HepG2 (cell line): ENCODE measurements at regions not wholly inside any gene's neighbourhood (a gene's known extent, or its start where the extent isn't known, plus 50 kb on each side); places are given as distances from the start of the nearest gene placed in this dataset.

Experiments used
- ATAC-seq: fragments of 200-7000 bp; cut with Tn5 transposase; 3 replicates; pipeline ENCODE4 v1.9.1; 2020; ENCODE audit warnings: mild to moderate bottlenecking, moderate library complexity
- BruUV-seq: library from RNA; stranded (reverse); fragments of 400-500 nt; replicated peaks from 2 replicates; lab custom pipeline; 2021; lab: Mats Ljungman, UMichigan
- CTCF ChIA-PET: fragments of 300-600 bp; formaldehyde crosslinking; extraction: SDS; loops from one replicate; lab custom pipeline; 2021; ENCODE audit warnings: low total read pairs, inconsistent platforms, low intra/inter-chr PET ratio; lab: Yijun Ruan, JAX
- POLR2A ChIA-PET: fragments of 350-600 bp; sonication (Branson Sonifier 250); formaldehyde crosslinking; loops from one replicate; lab custom pipeline; 2020; ENCODE audit warnings: antibody characterized with exemption, inconsistent platforms; lab: Yijun Ruan, JAX
- DNase-seq: peaks from one replicate; pipeline ENCODE4 v3.0.0-alpha.2; 2015; ENCODE audit warnings: low spot score
- FAIRE-seq: peaks from 3 replicates; lab custom pipeline; 2011; peaks lifted over from hg19 to GRCh38; lab: Jason Lieb, UNC
- H2AFZ ChIP-seq: one replicate; pipeline ENCODE4 v1.6.1; 2011; ENCODE audit warnings: low read length, inconsistent platforms
- H3K27ac ChIP-seq: fragments of 300-600 bp; 3 replicates; pipeline ENCODE4 v1.8.0; 2011; ENCODE audit warnings: mixed run types, mild to moderate bottlenecking, mixed read lengths, low read length, inconsistent platforms; ENCODE audit not compliant: insufficient read depth; ENCODE audit errors: extremely low read length
- H3K27me3 ChIP-seq, 2 experiments: fragments of 200-600 bp in 1 of 2; 2 replicates in 1 of 2; 3 replicates in 1 of 2; pipeline versions ENCODE4 v1.6.0 to v1.8.0; 2011; ENCODE audit warnings: low read length in 2 of 2, mild to moderate bottlenecking in 2 of 2, moderate library complexity in 2 of 2, inconsistent platforms in 1 of 2; ENCODE audit not compliant: insufficient read depth in 2 of 2, control insufficient read depth in 1 of 2
- H3K36me3 ChIP-seq, 2 experiments: fragments of 200-600 bp in 1 of 2; replicated peaks in 1 of 2; 2 replicates in 1 of 2; 3 replicates in 1 of 2; pipeline versions ENCODE4 v1.5.1 to v1.8.0; 2011; ENCODE audit warnings: low read length in 2 of 2, inconsistent platforms in 1 of 2; ENCODE audit not compliant: insufficient read depth in 2 of 2, control insufficient read depth in 1 of 2
- H3K4me1 ChIP-seq: 2 replicates; pipeline ENCODE4 v1.5.1; 2012; ENCODE audit warnings: low read length, inconsistent platforms; ENCODE audit not compliant: insufficient read depth
- H3K4me2 ChIP-seq: 2 replicates; pipeline ENCODE4 v1.6.0; 2011; ENCODE audit warnings: low read depth, low read length, inconsistent platforms
- H3K4me3 ChIP-seq, 3 experiments: fragments of 200-600 bp in 1 of 3; sonication (generic), shearing (Covaris generic) in 1 of 3; replicated peaks in 1 of 3; 2 replicates each; pipeline ENCODE4 v1.5.1; 2011 to 2016; ENCODE audit warnings: low read length in 3 of 3, inconsistent platforms in 2 of 3, low read depth in 2 of 3, mild to moderate bottlenecking in 2 of 3, control low read depth in 1 of 3, mixed read lengths in 1 of 3; ENCODE audit not compliant: insufficient read depth in 1 of 3
- H3K79me2 ChIP-seq: one replicate; pipeline ENCODE4 v1.6.1; 2011; ENCODE audit warnings: low read length, inconsistent platforms; ENCODE audit not compliant: insufficient read depth
- H3K9ac ChIP-seq: 2 replicates; pipeline ENCODE4 v1.6.0; 2011; ENCODE audit warnings: mild to moderate bottlenecking, low read depth, low read length, inconsistent platforms; ENCODE audit not compliant: insufficient read depth
- H3K9me3 ChIP-seq: 2 replicates; pipeline ENCODE4 v1.5.1; 2012; ENCODE audit warnings: mild to moderate bottlenecking, low read length
- H4K20me1 ChIP-seq: 2 replicates; pipeline ENCODE4 v1.6.0; 2011; ENCODE audit warnings: inconsistent platforms, mild to moderate bottlenecking, low read length, moderate library complexity; ENCODE audit not compliant: insufficient read depth
- GMEB1 ChIP-seq: sonication (generic); formaldehyde crosslinking; IDR thresholded peaks from 2 replicates; pipeline ENCODE4 v1.5.1; 2020; ENCODE audit warnings: missing genetic modification reagents, mild to moderate bottlenecking, borderline replicate concordance
- SMYD3 ChIP-seq: sonication (generic); formaldehyde crosslinking; IDR thresholded peaks from 2 replicates; pipeline ENCODE4 v1.8.1; 2023; ENCODE audit warnings: mild to moderate bottlenecking, missing genetic modification reagents
- TRIM22 ChIP-seq: fragments of 450-650 bp; IDR thresholded peaks from 2 replicates; pipeline ENCODE4 v1.6.1; 2017
- ZBTB34 ChIP-seq: sonication (generic); formaldehyde crosslinking; IDR thresholded peaks from 2 replicates; pipeline ENCODE4 v1.8.0; 2022; ENCODE audit warnings: mild to moderate bottlenecking, missing genetic modification reagents
- ZEB1 ChIP-seq: IDR thresholded peaks from 2 replicates; pipeline ENCODE4 v1.6.1; 2012; ENCODE audit warnings: mild to moderate bottlenecking, low read depth, inconsistent platforms; ENCODE audit not compliant: insufficient replicate concordance
- ZNF24 ChIP-seq: fragments of 450-650 bp; IDR thresholded peaks from 2 replicates; pipeline ENCODE4 v1.6.1; 2017; ENCODE audit warnings: antibody characterized with exemption, mild to moderate bottlenecking
- ZNF562 ChIP-seq: sonication (generic); formaldehyde crosslinking; IDR thresholded peaks from 2 replicates; pipeline ENCODE4 v1.8.0; 2022; ENCODE audit warnings: missing genetic modification reagents, borderline replicate concordance
- ZNF691 ChIP-seq: sonication (generic); formaldehyde crosslinking; IDR thresholded peaks from 2 replicates; pipeline ENCODE4 v1.4.0; 2020; ENCODE audit warnings: missing genetic modification reagents, low read depth, mild to moderate bottlenecking, borderline replicate concordance
- ZNF746 ChIP-seq: sonication (generic); formaldehyde crosslinking; IDR thresholded peaks from 2 replicates; pipeline ENCODE4 v1.8.0; 2022; ENCODE audit warnings: mild to moderate bottlenecking, missing genetic modification reagents
- WGBS: methylation state at CpG from one replicate; pipeline ENCODE4 v1.1.6; 2017; ENCODE audit warnings: low lambda C conversion rate; 5-methylcytosine and 5-hydroxymethylcytosine counted together
- in situ Hi-C: cut with HindIII; loops from 2 replicates; pipeline ENCODE4 v1.10.0; 2017; ENCODE audit warnings: low pct_unique_long_range_greater_than_20kb; ENCODE audit not compliant: extremely low pct_ligation_motif_present
- intact Hi-C: fragments of 100-400 bp; cut with micrococcal nuclease; formaldehyde crosslinking; loops from one replicate; pipeline ENCODE4 v1.10.0; 2022; ENCODE audit not compliant: unreplicated experiment
- TF ChIP-seq, protein P1 (sequence below): sonication (generic); formaldehyde crosslinking; IDR thresholded peaks from 2 replicates; pipeline ENCODE4 v1.5.1; 2020; ENCODE audit warnings: missing genetic modification reagents, mild to moderate bottlenecking, borderline replicate concordance
- TF ChIP-seq, protein P2 (sequence below): sonication (generic); formaldehyde crosslinking; IDR thresholded peaks from 2 replicates; pipeline ENCODE4 v1.5.0; 2020; ENCODE audit warnings: missing genetic modification reagents, mild to moderate bottlenecking, borderline replicate concordance
- TF ChIP-seq, protein P3 (sequence below): IDR thresholded peaks from 2 replicates; pipeline ENCODE4 v1.6.1; 2016; ENCODE audit warnings: low read depth

GRCh38 chr17:71188811-71189492 is 931.9 kb upstream of the SOX9 start:
- in situ Hi-C loops (no loop called here), intact Hi-C loops (no loop called here)
- H2AFZ ChIP-seq = no peak overlapping the region
- H3K9me3 ChIP-seq = peaks cover 79% of the 10 kb centered on the region
- 23% methylated on average over 2 of the region's 2 CpGs for WGBS
- ATAC-seq = no peak
- no peaks in the 10 kb centered on the region for H3K36me3 ChIP-seq
- H3K27ac ChIP-seq = no peak overlapping the region
- H3K4me1 ChIP-seq = no peaks in the 10 kb centered on the region
- no TSS peak for BruUV-seq
- no peaks in the 10 kb centered on the region for H4K20me1 ChIP-seq
- no peak overlapping the region for H3K9ac ChIP-seq
- ChIA-PET POLR2A (no interaction called here), CTCF (no interaction called here)
- DNase-seq = no peak
- no peak overlapping the region for H3K4me2 ChIP-seq
- H3K79me2 ChIP-seq = no peaks in the 10 kb centered on the region
- no peak for FAIRE-seq
- H3K4me3 ChIP-seq = no peak overlapping the region
- no peaks in the 10 kb centered on the region for H3K27me3 ChIP-seq
- TF ChIP-seq, protein P1, sequence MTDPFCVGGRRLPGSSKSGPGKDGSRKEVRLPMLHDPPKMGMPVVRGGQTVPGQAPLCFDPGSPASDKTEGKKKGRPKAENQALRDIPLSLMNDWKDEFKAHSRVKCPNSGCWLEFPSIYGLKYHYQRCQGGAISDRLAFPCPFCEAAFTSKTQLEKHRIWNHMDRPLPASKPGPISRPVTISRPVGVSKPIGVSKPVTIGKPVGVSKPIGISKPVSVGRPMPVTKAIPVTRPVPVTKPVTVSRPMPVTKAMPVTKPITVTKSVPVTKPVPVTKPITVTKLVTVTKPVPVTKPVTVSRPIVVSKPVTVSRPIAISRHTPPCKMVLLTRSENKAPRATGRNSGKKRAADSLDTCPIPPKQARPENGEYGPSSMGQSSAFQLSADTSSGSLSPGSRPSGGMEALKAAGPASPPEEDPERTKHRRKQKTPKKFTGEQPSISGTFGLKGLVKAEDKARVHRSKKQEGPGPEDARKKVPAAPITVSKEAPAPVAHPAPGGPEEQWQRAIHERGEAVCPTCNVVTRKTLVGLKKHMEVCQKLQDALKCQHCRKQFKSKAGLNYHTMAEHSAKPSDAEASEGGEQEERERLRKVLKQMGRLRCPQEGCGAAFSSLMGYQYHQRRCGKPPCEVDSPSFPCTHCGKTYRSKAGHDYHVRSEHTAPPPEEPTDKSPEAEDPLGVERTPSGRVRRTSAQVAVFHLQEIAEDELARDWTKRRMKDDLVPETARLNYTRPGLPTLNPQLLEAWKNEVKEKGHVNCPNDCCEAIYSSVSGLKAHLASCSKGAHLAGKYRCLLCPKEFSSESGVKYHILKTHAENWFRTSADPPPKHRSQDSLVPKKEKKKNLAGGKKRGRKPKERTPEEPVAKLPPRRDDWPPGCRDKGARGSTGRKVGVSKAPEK = no peak
- no peak for TF ChIP-seq GMEB1 (CRISPR knock-in tag)
- no peak for TF ChIP-seq ZNF691 (CRISPR knock-in tag)
- TF ChIP-seq ZEB1 = no peak
- TF ChIP-seq TRIM22 = no peak
- no peak for TF ChIP-seq ZNF746 (CRISPR knock-in tag)
- TF ChIP-seq ZNF24 = no peak
- no peak for TF ChIP-seq SMYD3
- no peak for TF ChIP-seq ZNF562 (CRISPR knock-in tag)
- TF ChIP-seq, protein P2, sequence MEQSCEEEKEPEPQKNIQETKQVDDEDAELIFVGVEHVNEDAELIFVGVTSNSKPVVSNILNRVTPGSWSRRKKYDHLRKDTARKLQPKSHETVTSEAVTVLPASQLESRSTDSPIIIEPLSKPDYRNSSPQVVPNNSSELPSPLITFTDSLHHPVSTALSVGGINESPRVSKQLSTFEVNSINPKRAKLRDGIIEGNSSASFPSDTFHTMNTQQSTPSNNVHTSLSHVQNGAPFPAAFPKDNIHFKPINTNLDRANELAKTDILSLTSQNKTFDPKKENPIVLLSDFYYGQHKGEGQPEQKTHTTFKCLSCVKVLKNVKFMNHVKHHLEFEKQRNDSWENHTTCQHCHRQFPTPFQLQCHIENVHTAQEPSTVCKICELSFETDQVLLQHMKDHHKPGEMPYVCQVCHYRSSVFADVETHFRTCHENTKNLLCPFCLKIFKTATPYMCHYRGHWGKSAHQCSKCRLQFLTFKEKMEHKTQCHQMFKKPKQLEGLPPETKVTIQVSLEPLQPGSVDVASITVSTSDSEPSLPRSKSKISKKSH (CRISPR knock-in tag) = no peak
- no peak for TF ChIP-seq ZBTB34 (CRISPR knock-in tag)
- TF ChIP-seq, protein P3, sequence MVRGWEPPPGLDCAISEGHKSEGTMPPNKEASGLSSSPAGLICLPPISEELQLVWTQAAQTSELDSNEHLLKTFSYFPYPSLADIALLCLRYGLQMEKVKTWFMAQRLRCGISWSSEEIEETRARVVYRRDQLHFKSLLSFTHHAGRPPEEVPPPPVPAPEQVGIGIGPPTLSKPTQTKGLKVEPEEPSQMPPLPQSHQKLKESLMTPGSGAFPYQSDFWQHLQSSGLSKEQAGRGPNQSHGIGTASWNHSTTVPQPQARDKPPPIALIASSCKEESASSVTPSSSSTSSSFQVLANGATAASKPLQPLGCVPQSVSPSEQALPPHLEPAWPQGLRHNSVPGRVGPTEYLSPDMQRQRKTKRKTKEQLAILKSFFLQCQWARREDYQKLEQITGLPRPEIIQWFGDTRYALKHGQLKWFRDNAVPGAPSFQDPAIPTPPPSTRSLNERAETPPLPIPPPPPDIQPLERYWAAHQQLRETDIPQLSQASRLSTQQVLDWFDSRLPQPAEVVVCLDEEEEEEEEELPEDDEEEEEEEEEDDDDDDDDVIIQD (CRISPR knock-in tag) = no peak
